T-helper 2 cell (primary cell): ENCODE measurements at regions not wholly inside any gene's neighbourhood (a gene's known extent, or its start where the extent isn't known, plus 50 kb on each side); places are given as distances from the start of the nearest gene placed in this dataset.
A peak's percentile ranks its signal among the peaks of the same experiment; 100 is the strongest.
"Not testable (repeated sequence)": the region's sequence is repeated elsewhere in the genome, so short reads cannot be mapped to it uniquely, and the experiment has no call there.

Source experiments
- DNase-seq, 5 experiments: peaks; one replicate each; pipeline versions ENCODE4 v3.0.0 to v3.0.0-alpha.2; 2012 to 2022

DNA sequence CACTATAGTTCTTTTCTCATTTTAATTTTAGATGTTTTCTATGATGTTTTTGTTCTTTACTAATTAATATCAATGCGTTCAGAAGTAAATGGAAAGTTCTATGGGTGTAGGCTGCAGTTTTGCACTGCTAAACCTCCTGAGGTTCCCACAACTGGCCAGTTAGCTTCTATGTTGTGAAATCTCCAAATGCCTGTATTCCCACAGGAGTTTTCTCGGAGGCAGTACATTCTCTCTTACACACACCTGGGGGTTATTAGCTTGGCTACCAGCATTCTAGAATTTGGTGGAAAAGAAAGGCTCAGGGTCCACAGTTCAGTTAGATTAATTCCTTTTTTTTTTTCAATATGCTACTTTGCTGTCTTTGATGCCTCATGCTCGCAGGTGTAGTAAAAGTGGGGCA is 216.9 kb upstream of the NRIP1 start:
- no peak for DNase-seq

DNA sequence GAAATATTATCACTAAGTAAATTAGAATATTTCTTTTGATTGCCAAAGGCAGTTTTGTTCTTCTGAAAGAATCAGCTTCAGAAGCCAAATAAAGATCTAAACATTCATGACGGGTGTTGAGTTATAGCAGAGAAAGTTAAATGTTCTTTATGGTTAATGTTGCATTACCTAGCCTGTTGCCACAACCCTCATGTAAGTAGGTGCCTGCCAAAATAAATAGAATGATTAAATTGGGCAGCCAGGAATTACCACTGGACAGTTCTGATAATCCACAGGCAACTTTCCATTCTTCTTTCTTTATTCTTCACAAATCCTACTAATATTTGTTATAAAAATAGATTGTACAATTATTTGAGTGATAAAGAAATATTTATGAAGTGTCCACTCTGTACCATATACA is 217.9 kb upstream of the NRIP1 start:
- DNase-seq = no peak

DNA sequence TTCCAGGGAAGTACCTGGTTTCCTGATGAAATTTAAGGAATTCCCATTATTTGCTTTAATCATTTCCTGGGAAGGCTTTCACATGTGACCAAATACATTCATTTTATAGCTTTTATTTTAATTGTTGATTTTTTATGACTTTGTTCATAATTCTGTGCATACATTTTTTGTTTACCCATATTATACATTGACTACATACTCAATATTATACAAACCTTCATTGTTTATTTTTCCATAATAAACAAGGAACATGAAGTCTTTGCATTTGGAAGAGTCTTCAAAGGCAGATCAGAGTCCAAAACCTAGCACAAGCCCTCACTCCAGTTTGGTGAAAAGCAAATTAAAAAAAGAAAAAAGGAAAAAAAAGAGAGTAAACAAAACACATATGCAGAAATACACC is 218.3 kb upstream of the NRIP1 start:
- no peak for DNase-seq

DNA sequence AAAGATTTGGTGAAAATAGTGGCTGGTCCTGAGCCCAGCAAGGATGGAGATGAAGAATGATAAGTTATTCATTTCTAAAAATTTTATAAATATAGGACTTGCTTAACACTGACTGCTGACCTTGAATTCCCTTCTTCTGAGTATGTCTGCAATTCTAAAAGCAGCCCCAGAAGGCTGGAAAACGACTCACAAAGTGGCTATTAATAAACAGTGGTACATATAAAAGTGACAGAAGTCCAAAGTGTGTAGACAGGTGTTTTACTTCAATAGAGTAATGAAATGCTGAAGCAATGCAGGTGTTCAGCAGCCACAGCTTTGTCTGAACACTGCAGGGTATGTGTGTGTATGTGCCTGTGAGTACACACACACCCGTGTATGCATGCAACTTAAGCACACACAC is 219.0 kb upstream of the NRIP1 start:
- DNase-seq = no peak

DNA sequence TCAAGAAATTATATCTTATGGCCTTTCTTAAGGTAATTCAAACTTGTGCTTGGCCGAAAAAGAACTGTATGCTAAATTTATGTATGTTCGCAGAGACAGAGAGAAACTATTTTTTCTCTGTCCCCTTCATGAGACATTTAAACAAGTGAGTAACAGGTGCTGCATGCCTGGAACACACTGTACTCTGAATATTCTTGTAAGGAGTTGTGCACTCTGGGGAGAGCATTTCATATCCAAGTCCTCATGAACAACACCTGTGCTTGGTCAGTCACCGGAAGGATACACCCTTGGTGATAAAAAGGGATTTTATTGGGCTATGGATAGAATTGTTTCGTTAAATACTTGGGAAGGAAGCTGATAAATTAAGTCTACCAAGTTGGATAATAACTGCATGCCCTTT is 220.8 kb upstream of the NRIP1 start:
- DNase-seq = no peak

DNA sequence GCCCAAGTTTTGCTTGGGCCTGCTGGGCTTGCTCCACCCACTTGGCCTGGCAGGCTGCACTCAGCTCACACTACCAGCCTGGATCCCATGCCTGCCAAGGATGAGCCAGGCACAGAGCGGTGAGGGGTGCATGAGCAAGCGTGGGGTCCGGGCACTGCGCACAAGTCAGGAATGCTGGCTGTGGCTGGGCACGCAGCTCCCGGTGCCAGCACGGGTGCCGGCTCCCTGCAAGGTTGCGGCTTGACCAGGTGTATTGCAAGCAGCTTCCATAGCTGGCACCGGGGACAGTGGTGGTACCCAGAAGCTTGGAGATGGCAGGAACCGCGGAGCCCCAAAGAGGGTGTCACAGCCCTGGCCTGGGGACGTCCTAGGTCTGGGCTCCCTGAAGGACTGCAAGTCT is 224.4 kb upstream of the NRIP1 start:
- no peak for DNase-seq

DNA sequence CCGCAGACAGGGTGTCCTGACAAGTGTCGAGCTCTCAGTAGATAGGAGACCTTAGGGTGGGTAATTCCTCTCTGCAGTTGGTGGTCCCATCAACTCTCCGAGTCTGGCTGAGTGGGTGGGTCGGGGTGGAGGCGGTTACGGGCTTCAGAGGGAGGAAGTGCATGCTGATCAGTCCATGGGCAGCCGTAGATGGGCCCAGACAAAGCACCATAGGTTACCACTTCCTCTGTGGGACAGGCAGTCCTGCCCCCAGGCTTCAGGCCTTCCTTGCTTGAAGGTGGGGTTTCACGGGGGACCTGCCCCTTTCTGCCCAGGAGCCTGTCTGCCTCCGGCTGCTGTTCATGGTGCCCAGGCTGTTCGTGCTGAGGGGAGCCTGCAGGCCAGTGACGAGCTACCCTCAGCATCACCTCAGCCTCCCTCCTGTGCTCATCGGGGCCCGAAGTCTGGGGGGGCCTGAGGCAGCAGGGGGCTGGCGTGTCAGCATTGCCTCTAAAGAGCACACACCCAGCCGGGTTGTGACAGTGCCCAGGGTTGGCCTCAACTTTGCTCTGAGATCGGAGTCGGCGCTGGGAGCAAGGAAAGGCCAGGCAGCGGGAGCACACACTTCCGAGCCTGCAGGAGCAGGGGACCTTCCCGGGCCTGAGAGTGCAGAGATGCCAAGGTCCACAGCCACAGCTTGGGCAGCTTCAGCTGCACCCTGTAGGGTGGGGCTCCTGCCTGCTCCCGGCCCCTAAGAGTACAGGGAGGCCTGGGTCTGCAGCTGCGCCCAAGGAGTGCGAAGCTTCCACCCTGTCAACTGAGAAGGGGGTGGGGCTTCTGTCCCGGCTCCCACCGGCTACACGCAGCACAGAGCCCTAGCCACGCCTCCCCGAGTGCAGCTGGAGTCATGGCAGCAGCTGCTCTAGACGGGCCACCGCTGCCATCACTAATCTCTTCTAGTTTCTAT is 225.4 kb upstream of the NRIP1 start:
- DNase-seq = no peak

DNA sequence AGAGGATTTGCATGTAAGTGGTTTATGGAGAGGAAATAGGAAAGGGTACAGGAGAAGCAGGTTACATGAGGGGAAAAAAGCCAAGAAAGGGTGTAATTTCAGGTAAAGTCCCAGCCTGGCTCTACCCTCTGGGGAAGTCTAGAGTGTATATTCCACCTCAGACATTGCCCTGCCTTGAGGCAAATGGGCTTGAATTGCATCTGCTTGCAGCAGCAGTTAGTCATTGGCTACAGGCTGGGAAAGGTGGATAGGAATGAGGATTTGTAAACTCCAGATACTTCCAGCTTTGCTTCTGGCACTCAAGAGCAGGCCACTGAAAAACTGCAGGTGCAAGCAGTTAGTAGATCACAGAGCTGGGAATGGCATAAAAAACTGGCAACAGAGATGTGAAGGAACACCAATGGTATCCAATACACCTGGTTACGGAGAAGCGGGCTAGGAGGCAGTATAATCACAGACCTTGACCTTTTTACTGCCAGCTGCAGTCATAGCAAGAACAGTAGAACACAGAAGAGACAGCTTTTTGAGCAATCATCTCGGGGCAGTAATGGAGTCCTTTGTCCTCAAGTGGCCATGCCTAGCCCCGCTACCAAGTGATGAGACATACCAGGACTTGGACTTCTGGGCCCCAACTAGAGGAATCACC is 226.9 kb upstream of the NRIP1 start:
- no peak for DNase-seq

DNA sequence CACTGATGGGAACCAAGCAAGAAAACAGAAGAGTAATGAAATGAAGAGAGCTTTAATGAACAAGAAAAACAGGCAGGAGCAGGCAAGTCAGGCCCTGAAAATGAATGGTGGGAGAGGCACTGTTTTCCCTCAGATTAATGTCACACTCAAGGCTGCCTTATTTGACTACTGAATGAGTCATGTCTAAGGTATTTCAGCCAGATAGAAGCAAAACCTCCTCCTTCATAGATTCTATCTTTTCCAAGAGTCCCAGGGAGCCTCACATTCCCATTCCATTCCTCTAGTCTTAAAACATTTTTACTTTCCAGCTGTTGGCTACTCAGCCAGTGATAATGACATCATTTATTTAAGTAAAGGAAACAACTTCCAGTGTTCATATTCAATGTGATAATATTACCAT is 228.4 kb upstream of the NRIP1 start:
- DNase-seq = no peak

DNA sequence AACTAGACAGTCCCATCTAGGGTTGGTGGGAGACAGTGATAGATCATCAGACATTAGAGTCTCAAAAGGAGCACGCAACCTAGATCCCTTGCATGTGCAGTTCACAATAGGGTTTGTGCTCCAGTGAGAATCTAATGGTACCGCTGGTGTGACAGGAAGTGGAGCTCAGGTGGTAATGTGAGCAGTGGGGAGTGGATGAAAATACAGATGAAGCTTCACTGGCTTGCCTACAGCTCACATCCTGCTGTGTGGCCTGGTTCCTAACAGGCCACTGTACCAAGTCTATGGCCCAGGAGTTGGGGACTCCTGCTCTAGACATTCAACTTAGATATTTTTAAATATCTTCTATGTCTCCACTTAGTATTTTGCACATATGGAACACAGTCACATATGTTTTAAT is 231.1 kb upstream of the NRIP1 start:
- no peak for DNase-seq

DNA sequence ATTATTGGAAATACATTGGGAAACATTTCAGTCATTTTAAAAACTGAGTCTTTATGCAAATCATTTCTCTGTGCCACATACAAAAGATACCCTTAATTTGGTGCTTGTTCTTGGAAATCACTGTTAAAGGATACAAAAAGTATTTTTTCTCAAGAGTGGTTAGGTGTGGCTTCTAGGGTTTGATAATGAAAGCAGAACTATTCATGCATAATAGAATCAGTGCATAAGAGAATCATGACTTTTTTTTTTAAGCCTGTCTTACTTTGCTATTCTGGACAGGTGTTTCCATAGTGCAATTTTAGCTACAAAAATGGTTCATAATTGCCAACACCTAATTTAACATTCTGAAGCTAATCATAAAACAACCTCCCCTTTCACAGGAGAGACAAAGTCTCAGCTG is 233.0 kb upstream of the NRIP1 start:
- DNase-seq = no peak

DNA sequence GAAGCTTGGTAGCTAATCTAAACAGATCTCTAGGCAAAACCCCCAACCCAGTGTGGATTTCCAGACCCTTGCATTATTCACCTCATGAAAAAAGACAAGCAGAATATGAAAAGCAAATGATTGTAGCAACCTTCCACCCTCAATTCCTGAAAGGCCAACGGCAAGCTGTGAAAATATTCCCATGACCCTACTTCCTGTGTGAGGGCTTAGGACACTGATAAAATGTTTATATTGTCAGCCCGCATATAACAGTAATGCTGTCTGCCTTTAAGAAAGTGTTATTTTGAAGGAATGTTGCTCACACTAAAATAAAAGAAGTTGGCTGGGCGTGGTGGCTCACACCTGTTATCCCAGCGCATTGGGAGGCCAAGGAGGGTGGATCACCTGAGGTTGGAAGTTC is 233.5 kb upstream of the NRIP1 start:
- DNase-seq = no peak

DNA sequence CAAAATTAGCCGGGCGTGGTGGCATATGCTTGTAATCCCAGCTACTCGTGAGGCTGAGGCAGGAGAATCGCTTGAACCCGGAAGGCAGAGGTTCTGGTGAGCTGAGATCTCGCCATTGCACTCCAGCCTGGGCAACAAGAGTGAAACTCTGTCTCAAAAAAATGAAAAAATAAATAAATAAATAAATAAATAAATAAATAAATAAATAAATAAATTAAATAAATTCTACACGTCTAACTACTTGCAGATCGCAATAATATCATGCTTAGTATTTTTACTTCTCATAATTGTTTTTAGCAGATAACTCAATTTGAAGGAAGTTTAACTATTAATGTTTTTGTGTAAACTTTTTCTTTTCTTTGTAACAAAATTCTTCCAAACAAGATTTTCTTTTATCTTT is 234.0 kb upstream of the NRIP1 start:
- not testable (repeated sequence) for DNase-seq

DNA sequence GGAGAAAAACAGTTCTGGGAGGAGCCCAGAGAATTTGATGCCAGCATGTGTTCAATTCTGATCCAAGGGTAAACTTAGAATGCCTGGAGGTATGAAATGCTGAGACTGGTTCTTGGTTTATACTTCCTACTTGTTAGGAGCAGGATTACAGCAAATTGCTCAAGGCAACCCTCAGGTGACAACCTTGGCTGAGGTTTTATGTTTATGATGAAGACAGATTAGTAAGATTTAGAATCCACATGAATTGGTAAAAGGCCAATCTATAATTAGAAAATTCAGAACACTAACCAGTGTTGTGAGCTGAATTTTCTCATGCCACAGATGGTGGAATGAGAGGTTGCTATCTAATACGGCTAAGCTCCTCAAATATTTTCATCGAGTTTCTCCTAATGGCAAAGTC is 235.3 kb upstream of the NRIP1 start:
- DNase-seq = no peak

DNA sequence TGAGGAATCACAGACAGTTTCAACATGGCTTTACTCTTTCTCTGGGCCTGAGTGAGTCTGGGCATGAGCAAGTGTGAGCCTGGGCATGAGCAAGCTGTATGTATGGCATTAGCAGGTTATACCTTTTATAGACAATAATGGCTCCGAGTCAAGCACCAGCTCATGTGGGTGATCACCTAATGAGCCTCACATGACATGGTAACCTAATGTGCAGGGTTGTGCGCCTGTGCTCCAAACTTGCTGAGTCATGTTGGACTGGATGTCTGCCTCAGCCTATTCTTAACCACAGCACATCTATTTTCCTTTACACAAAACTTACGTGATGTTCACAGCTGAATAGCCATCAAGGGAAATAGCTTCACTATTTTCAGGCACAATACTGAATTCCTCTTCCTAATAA is 236.2 kb upstream of the NRIP1 start:
- DNase-seq = peak in 1 of 5 experiments; percentile 44

DNA sequence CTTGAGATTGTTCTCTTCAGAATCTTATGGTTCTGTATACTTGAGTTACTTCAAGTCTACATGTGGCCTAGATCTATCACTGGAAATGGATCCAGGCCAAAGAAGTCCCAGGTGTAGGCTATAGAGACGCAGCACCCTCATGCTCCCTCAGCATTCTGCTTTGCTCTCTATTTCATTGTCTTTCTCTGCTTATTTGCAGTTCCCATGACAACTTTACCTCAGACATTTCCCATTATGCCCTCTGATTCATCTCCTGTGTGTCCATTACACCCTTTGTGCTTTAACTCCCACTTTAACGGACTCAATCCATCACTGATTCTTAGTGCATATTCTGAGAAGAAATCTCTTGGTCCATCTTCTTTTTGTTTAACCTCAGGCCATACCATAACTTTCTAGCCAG is 236.9 kb upstream of the NRIP1 start:
- no peak for DNase-seq

DNA sequence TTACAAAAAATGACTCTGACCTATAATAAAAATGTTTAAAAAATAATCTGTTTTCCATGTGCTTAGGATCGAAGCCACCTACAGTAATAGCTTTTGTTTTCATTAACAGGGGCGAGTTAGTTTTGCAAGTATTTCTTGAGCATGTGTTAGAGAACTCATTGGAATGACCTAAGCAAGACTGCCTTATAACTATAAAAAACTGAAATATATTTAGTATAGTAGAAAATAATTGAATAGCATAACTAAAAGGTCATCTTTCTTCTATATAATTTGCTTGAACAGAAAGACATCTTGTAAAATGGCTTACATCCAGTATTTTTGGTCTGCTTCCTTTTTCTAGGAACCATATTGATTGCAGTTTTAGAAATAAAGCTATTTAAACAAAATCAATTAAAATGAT is 241.5 kb upstream of the NRIP1 start:
- no peak for DNase-seq

DNA sequence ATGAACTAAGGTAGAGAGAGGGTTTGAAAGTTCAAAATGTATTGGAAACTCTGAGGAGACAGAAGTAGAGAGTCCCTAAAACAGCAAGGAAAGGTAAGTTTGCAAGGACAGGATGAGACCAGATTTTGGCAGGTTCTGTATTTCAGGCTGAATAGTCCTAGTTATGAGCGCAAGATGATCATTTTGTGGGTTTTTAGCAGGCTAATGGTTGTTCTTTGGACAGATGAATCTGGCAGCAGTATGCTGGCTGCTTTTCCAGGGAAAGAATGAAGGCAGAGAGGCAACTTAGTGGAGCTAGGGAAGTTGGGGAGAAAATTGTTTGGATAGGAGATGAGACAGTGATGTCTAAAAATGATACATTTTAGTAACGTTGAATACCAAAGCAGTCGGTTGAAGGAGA is 243.5 kb upstream of the NRIP1 start:
- DNase-seq = no peak

DNA sequence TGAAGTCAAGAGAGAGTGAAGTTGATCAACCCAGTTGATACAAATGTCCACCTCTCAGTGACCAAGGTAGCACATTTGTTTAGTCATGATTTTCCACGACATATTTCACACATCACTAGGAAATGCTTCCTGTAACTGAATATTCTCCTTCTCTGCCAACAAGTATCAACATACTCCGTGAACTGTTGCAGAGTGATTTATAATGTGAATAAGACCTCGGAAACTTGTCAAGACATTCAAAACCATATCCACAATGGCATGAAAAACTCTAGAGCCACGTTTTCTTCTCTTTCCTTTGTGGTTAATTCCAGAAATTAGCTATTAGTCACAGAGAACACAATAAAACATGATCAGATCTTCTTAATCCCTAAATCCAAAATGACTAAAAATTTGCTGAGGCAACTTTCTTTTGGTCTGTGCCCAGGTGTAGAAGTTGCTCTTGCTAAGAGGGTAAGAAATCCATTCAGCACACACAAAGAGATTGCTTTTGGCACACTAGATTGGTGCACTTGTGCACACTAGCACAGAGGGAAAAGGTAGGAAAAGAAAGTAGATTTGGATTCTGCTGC is 244.3 kb upstream of the NRIP1 start:
- no peak for DNase-seq

DNA sequence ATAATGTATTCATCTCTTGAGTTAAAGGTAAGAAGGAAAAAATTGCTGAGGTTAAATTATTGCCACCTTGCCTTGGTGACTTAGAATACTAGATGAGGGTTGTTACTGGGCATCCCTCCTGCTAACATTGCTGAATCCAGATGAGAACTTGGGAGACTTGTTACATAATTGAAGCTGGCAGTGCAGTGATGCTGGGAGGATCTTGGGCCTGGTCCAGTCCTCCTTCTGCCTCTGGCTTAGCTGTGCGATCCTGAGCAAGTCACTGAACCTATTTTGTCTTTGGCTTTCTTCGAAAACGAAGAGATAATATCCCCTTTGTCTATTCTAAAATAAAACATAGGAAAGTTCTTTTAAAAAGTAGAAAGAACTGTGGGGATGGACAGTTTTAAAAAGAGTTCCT is 244.9 kb upstream of the NRIP1 start:
- no peak for DNase-seq

DNA sequence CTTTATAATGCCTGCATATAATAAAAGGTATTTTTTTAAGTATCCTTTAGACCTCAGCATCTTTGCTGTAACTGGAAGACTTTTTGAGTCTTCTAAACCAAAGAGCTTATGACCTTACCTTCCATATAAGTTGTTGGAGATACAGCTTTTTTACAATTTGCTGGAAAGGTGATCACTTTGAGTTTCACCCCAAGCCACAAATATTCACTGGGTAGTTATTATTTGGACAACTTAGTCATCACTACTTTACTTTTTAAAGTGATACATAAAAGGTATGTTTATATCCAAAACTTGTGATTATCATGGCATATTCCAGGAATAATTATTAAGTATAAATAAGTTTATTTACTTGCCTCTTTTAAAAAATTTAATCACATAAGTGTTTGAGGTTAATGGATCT is 246.7 kb upstream of the NRIP1 start:
- DNase-seq = no peak

DNA sequence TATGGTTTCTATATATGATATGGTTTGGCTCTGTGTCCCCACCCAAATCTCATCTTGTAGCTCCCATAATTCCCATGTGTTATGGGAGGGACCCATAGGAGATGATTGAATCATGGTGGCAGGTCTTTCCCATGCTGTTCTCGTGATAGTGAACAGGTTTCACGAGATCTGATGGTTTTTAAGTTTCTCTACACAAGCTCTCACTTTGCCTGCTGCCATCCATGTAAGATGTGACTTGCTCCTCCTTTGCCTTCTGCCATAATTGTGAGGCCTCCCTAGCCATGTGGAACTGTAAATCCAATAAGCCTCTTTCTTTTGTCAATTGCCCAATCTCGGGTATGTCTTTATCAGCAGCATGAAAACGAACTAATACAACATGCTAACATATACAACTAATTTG is 252.2 kb upstream of the NRIP1 start:
- DNase-seq = not testable (repeated sequence)

DNA sequence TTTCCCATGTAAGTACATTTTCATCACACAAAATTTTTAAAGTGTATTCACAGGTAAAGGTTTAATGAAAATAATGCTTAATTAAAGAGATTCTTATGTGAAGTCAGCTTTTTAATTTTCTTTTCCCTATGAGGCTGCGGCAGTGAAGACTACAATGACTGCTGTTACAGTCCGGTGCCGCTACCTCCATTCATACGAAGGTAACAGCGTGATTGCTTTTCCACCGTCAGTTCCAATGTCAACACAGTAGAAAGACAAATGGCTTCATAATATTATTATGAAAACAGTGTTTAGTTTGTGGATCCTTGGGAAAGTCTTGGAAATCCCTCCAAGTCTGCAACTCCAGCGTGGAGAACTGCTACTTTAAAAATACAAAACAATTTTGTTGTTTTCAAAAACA is 254.9 kb upstream of the NRIP1 start:
- no peak for DNase-seq

DNA sequence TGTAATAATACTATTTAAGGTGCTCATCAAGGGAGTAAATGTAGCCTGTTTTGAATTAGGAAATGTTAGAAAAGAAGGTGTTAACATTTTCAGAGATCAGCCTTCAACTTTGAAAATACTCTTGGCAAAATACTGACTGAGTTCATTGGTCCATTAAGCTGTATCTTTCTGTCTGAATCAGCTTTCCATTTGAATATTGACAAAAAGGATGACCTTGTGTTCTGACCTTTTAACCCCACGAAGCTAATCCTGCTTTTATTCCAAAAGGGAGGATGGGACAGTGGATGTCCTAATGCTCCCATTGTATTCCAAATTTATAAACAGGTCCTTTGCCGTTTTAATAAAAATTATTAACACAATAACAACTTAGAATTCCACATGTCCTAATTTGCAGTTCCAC is 259.7 kb upstream of the NRIP1 start:
- no peak for DNase-seq
